ENCODE measurements at regions not wholly inside any gene's neighbourhood (a gene's known extent, or its start where the extent isn't known, plus 50 kb on each side); places are given as distances from the start of the nearest gene placed in this dataset.

DNA sequence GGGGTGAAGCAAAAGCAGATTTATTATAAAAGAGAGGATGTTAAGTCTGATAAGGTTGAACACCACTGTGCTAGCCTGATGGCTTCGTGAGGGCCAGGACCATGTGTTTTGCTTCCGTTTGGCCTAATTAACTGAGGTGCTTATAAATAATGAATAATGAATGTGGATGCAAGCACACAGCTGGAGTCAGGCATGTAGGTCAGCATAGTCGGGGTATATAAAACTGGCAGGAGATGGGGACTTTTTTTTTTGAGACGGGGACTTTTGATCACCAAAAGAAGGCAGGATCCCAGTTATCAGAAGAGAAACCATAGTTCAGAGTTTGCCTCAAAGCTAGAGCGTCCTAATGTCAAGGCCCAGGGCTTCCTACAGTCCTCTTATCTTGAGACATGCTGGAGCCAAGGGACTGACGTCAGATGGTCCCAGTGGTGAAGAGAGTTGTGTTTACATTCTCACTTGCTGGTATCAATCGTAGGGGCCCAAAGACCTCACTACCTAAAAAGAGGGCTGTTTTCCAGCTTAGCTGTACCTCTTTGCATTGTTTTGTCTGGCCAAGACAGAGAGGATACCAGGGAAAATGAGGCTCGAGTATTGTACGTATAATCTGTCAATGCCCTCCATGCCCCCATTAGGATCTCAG, 50.4 kb downstream of the RTL9 start:
- no peak overlapping the region for H4K5ac ChIP-seq (ENCODE audit: insufficient read length, low read depth, low read length)
- H3K27ac ChIP-seq (ENCODE audit: insufficient read length, low read depth, low read length): no peak overlapping the region
- no peaks in the 10 kb centered on the region for H4K20me1 ChIP-seq (ENCODE audit: control insufficient read depth, insufficient read depth, insufficient read length)
- H2BK20ac ChIP-seq (ENCODE audit: low read depth, low read length, poor library complexity, severe bottlenecking): no peak overlapping the region
- H3K18ac ChIP-seq (ENCODE audit: insufficient read length, low read depth, low read length): no peak overlapping the region
- H2BK5ac ChIP-seq (ENCODE audit: insufficient read length, low read length): no peak overlapping the region
- H2AFZ ChIP-seq (ENCODE audit: low read length): no peak overlapping the region
- DNase-seq: no peak
- H3K14ac ChIP-seq (ENCODE audit: insufficient read depth, low read length): no peak overlapping the region
- Mint-ChIP-seq H3K27me3 (ENCODE audit: low read depth) (peaks cover 3% of the 10 kb centered on the region; the same call in 1 of the 2 replicates), H3K4me3 (no peak overlapping the region), H3K4me1 (peaks cover 19 to 22% of the 10 kb centered on the region in 2 experiments), H3K36me3 (ENCODE audit: insufficient read depth in 1 of 3, low read depth in 3 of 3) (no peaks in the 10 kb centered on the region), H3K9me3 (no peaks in the 10 kb centered on the region; a peak in 1 of 5 replicates), H3K27ac (no peak overlapping the region)
- no peak overlapping the region for H3T11ph ChIP-seq (ENCODE audit: low read length)
- no peak overlapping the region for H4K8ac ChIP-seq (replicated peaks; ENCODE audit: insufficient read length, low read depth, low read length)
- H3K56ac ChIP-seq (ENCODE audit: insufficient read length, low read depth, low read length): no peak overlapping the region
- H3K9me3 ChIP-seq (ENCODE audit: control insufficient read depth, low read depth, low read length): no peaks in the 10 kb centered on the region
- no peaks in the 10 kb centered on the region for H3K23me2 ChIP-seq (ENCODE audit: insufficient read length, low read depth, low read length, poor library complexity, severe bottlenecking)
- WGBS (ENCODE audit: extremely low coverage, insufficient read length, low lambda C conversion rate): no CpG with 5 or more reads among the region's 9 CpGs
- 0 out of 2 replicates have a peak, but pooled peaks cover 4% of the 10 kb centered on the region for H3K4me1 ChIP-seq (ENCODE audit: insufficient read depth, low read length)
- no peak overlapping the region for H2AK5ac ChIP-seq (ENCODE audit: insufficient read length, low read length)
- no peak overlapping the region for H3K9ac ChIP-seq (ENCODE audit: extremely low read depth, insufficient read length, low read length)
- H2BK120ac ChIP-seq (ENCODE audit: low read depth, low read length, poor library complexity, severe bottlenecking): no peak overlapping the region
- H2BK15ac ChIP-seq (ENCODE audit: low read depth, low read length): no peak overlapping the region
- TF ChIP-seq, protein P1, sequence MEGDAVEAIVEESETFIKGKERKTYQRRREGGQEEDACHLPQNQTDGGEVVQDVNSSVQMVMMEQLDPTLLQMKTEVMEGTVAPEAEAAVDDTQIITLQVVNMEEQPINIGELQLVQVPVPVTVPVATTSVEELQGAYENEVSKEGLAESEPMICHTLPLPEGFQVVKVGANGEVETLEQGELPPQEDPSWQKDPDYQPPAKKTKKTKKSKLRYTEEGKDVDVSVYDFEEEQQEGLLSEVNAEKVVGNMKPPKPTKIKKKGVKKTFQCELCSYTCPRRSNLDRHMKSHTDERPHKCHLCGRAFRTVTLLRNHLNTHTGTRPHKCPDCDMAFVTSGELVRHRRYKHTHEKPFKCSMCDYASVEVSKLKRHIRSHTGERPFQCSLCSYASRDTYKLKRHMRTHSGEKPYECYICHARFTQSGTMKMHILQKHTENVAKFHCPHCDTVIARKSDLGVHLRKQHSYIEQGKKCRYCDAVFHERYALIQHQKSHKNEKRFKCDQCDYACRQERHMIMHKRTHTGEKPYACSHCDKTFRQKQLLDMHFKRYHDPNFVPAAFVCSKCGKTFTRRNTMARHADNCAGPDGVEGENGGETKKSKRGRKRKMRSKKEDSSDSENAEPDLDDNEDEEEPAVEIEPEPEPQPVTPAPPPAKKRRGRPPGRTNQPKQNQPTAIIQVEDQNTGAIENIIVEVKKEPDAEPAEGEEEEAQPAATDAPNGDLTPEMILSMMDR (conservative IDR thresholded peaks at IDR 0.05): no peak
- H3K79me1 ChIP-seq (ENCODE audit: insufficient read depth, low read depth, low read length, poor library complexity, severe bottlenecking): no peaks in the 10 kb centered on the region
- H3K27me3 ChIP-seq (ENCODE audit: insufficient read depth, low read length): no peaks in the 10 kb centered on the region
- no peak overlapping the region for H3K4me2 ChIP-seq (ENCODE audit: insufficient read depth, insufficient read length, low read length)
- no peak overlapping the region for H3K23ac ChIP-seq (ENCODE audit: insufficient read length, low read depth, low read length)
- no peak overlapping the region for H3K4ac ChIP-seq (ENCODE audit: low read depth, low read length)
- no peak overlapping the region for H2BK12ac ChIP-seq (ENCODE audit: insufficient read length, low read depth, low read length)
- H3K79me2 ChIP-seq (ENCODE audit: insufficient read depth, low read length): no peaks in the 10 kb centered on the region
- H4K91ac ChIP-seq (ENCODE audit: insufficient read length, low read depth, low read length): no peak overlapping the region

Data from H9 (cell line).